Colonic mucosa (tissue), 4 donors: ENCODE measurements at regions not wholly inside any gene's neighbourhood (a gene's known extent, or its start where the extent isn't known, plus 50 kb on each side); places are given as distances from the start of the nearest gene placed in this dataset.

ENCODE experiments used
- DNase-seq: peaks from one replicate; pipeline ENCODE4 v3.0.0-alpha.2; 2020
- H3K27ac ChIP-seq: fragments of 200-600 bp; one replicate; pipeline ENCODE4 v1.8.0; 2021
- H3K27me3 ChIP-seq: fragments of 200-600 bp; one replicate; pipeline ENCODE4 v1.8.0; 2021
- H3K36me3 ChIP-seq: fragments of 200-600 bp; one replicate; pipeline ENCODE4 v1.8.0; 2021
- H3K4me1 ChIP-seq: fragments of 200-600 bp; one replicate; pipeline ENCODE4 v1.8.0; 2021; ENCODE audit warnings: mild to moderate bottlenecking
- H3K4me3 ChIP-seq: fragments of 200-600 bp; one replicate; pipeline ENCODE4 v1.8.0; 2021
- H3K9ac ChIP-seq, 2 donors: one replicate each; pipeline ENCODE4 v1.7.0; 2013; ENCODE audit warnings: control low read depth in 2 of 2, low read depth in 2 of 2, low read length in 2 of 2
- H3K9me3 ChIP-seq: fragments of 200-600 bp; one replicate; pipeline ENCODE4 v1.8.0; 2021
- intact Hi-C: fragments of 100-400 bp; cut with DNase I; formaldehyde crosslinking; loops from one replicate; pipeline ENCODE4 v1.14.1; 2022
- TF ChIP-seq, protein P1 (sequence below): fragments of 200-600 bp; IDR thresholded peaks from one replicate; pipeline ENCODE4 v1.8.0; 2022; ENCODE audit warnings: antibody characterized with exemption, mild to moderate bottlenecking
- donor health status: healthy.
- donor health status: DM: no; HTN: no; CAD: no.
- donor health status: DM: no; HTN: no; CAD: no.

DNA sequence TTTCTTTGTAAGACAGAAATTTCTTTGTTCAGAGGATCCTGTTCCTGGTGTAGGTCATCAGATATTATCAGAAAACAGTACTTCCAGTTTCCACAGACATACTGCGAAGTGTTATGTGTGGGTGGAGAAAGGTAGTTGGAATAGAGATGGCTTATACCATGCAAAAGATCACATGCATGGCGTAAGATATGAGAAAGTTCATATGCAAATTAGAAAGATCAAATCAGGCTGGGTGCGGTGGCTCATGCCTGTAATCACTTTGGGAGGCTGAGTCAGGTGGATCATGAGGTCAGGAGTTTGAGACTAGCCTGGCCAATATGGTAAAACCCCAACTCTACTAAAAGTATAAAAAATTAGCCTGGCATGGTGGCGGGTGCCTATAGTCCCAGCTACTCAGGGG lies 65.2 kb upstream of the GLIS3 start:
- no peaks in the 10 kb centered on the region for H3K9me3 ChIP-seq
- DNase-seq: no peak
- no peaks in the 10 kb centered on the region for H3K27me3 ChIP-seq

DNA sequence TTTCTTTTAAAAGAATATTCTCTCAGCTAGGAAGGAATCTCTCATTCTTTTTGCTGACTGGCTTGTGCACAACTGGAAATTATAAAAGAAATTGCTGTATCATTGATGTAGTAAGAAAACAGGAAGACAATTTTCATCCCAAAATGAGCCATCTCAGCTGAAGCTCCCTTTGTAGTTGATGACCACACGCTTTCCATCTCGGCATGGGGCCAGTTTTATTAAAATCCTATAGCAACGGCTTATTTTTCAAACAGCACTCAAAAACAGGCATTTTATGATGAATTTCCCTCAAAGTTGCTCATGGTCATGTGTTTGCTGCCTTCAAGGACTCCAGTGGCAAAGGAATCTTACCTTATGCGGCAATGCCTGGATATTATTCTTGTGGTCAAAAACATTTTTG lies 62.4 kb upstream of the GLIS3 start:
- intact Hi-C loops: loop anchor here (10.0 kb wide), 1 partner anchor 627 kb away; no protein-coding TSS in a partner anchor
- no peak overlapping the region for H3K9ac ChIP-seq

More for the DNA sequence above, 65.2 kb upstream of the GLIS3 start:
- Histone ChIP-seq H3K4me1 (no peaks in the 10 kb centered on the region), H3K4me3 (no peak overlapping the region), H3K27ac (no peak overlapping the region), H3K36me3 (no peaks in the 10 kb centered on the region), H3K9ac (no peak overlapping the region)
- intact Hi-C loops: loop anchor here (5.0 to 10.0 kb wide), 2 partner anchors 48 to 630 kb away; no protein-coding TSS in a partner anchor
- TF ChIP-seq, protein P1, sequence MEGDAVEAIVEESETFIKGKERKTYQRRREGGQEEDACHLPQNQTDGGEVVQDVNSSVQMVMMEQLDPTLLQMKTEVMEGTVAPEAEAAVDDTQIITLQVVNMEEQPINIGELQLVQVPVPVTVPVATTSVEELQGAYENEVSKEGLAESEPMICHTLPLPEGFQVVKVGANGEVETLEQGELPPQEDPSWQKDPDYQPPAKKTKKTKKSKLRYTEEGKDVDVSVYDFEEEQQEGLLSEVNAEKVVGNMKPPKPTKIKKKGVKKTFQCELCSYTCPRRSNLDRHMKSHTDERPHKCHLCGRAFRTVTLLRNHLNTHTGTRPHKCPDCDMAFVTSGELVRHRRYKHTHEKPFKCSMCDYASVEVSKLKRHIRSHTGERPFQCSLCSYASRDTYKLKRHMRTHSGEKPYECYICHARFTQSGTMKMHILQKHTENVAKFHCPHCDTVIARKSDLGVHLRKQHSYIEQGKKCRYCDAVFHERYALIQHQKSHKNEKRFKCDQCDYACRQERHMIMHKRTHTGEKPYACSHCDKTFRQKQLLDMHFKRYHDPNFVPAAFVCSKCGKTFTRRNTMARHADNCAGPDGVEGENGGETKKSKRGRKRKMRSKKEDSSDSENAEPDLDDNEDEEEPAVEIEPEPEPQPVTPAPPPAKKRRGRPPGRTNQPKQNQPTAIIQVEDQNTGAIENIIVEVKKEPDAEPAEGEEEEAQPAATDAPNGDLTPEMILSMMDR: no peak

DNA sequence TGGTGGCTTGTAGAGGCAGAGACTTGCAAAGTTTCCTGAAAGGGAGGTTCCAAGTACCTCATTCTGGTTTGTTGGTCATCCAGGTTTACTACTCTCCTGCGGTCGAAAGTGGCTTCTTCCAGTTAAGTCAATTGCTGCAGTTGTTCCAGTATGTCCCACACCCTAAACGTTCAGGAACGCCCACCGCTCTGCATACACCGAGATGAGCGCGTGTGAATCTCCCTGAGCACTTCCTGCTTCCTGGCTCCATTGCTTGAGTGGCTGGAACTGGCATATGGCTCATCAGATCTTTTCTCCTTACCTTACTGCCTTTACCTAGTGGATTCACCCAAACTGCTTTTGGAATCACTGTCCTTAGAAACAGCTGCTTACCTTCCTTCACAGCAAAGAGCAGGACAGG lies 59.1 kb upstream of the GLIS3 start:
- Histone ChIP-seq H3K27me3 (no peaks in the 10 kb centered on the region), H3K9ac (no peak overlapping the region), H3K4me3 (no peak overlapping the region), H3K4me1 (no peaks in the 10 kb centered on the region), H3K27ac (no peak overlapping the region), H3K9me3 (no peaks in the 10 kb centered on the region), H3K36me3 (no peaks in the 10 kb centered on the region)
- TF ChIP-seq, protein P1: no peak
- DNase-seq: no peak
- intact Hi-C loops: no loop called here

More for the DNA sequence above, 62.4 kb upstream of the GLIS3 start:
- Histone ChIP-seq H3K27me3 (no peaks in the 10 kb centered on the region), H3K9me3 (no peaks in the 10 kb centered on the region), H3K4me1 (no peaks in the 10 kb centered on the region), H3K4me3 (no peak overlapping the region), H3K27ac (no peak overlapping the region), H3K36me3 (no peaks in the 10 kb centered on the region)
- TF ChIP-seq, protein P1: no peak
- no peak for DNase-seq

DNA sequence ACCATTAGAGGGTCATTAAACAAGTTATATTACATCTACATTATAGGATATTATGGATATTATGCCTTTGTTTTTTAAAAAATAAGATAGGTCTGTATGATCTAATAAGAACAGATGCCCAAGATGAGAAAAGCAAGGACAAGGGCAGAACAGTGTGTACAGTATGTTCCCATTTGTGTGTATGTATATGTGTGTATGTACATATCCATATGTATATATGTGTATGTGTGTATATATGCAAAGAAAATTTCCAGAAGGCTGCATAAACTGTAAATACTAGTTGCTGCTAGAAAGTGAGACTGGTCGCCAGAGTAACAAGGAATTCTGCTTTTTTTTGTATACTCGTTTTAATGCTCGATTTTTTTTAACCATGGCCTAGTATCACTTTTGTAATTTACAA lies 58.1 kb upstream of the GLIS3 start:
- intact Hi-C loops: no loop called here
- H3K4me3 ChIP-seq: no peak overlapping the region
- TF ChIP-seq, protein P1: no peak
- H3K9me3 ChIP-seq: no peaks in the 10 kb centered on the region
- H3K4me1 ChIP-seq: no peaks in the 10 kb centered on the region
- DNase-seq: no peak
- H3K27ac ChIP-seq: no peak overlapping the region
- H3K36me3 ChIP-seq: no peaks in the 10 kb centered on the region
- H3K27me3 ChIP-seq: no peaks in the 10 kb centered on the region
- no peak overlapping the region for H3K9ac ChIP-seq

DNA sequence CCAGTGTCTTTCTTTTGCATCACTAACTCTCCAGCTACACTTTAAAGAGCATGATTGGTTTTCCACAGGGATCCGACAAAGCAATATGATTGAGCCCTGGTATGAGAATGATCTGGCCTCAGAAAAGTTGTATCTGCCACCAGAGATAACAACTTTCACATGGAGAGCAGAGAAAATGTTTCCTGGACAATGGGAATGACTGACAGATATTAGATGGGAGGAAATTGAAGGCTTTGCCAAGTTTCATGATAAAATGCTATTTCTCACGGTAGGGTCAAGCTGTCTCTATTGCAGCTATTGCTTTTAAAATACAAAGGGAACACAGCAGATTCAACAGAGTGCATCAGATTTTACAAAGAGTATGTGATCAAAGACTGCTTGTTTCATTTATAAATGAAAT lies 56.4 kb upstream of the GLIS3 start:
- intact Hi-C loops: no loop called here
- H3K9me3 ChIP-seq: no peaks in the 10 kb centered on the region
- DNase-seq: no peak
- no peak overlapping the region for H3K27ac ChIP-seq
- no peaks in the 10 kb centered on the region for H3K27me3 ChIP-seq
- no peak overlapping the region for H3K9ac ChIP-seq
- no peaks in the 10 kb centered on the region for H3K4me1 ChIP-seq
- no peaks in the 10 kb centered on the region for H3K36me3 ChIP-seq
- TF ChIP-seq, protein P1: no peak
- H3K4me3 ChIP-seq: no peak overlapping the region
